ENCODE measurements at regions not wholly inside any gene's neighbourhood (a gene's known extent, or its start where the extent isn't known, plus 50 kb on each side); places are given as distances from the start of the nearest gene placed in this dataset.

DNA sequence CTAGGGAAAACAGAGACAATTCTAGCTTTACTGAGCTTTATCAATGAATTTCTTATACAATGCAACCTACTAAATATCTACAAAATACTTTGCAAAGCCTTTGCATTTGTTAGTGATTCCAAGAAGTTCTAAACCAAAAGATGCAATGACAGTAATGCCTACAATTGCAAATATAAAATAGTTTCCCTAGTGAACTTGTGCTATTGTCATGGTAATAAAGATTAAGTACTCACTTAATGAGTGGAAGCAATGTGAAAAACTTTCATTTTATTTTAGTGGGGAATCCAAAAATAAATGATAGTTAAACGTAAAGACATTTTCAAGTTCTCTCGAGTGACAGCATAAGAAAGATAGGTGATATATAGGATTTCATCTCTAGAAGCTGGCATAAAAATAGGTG, 270.5 kb upstream of the CTNND2 start:
- TF ChIP-seq, protein P1, sequence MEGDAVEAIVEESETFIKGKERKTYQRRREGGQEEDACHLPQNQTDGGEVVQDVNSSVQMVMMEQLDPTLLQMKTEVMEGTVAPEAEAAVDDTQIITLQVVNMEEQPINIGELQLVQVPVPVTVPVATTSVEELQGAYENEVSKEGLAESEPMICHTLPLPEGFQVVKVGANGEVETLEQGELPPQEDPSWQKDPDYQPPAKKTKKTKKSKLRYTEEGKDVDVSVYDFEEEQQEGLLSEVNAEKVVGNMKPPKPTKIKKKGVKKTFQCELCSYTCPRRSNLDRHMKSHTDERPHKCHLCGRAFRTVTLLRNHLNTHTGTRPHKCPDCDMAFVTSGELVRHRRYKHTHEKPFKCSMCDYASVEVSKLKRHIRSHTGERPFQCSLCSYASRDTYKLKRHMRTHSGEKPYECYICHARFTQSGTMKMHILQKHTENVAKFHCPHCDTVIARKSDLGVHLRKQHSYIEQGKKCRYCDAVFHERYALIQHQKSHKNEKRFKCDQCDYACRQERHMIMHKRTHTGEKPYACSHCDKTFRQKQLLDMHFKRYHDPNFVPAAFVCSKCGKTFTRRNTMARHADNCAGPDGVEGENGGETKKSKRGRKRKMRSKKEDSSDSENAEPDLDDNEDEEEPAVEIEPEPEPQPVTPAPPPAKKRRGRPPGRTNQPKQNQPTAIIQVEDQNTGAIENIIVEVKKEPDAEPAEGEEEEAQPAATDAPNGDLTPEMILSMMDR (IDR thresholded peaks at IDR 0.05; ENCODE audit: poor library complexity) = no peak
- no peak for TF ChIP-seq EZH2phosphoT487 (IDR thresholded peaks at IDR 0.05; ENCODE audit: low read depth, severe bottlenecking, unreplicated experiment)
- TF ChIP-seq EZH2 (IDR thresholded peaks at IDR 0.05; ENCODE audit: borderline replicate concordance) = no peak

Data from hepatocyte (in vitro differentiated cells).